SU-DHL-6 (cell line): ENCODE measurements at regions not wholly inside any gene's neighbourhood (a gene's known extent, or its start where the extent isn't known, plus 50 kb on each side); places are given as distances from the start of the nearest gene placed in this dataset.

Source experiments
- H2AFZ ChIP-seq: fragments of 200-600 bp; sonication (generic); 2 replicates; pipeline ENCODE4 v1.6.1; 2014; ENCODE audit warnings: low read depth, mild to moderate bottlenecking, moderate library complexity, mixed read lengths, antibody characterized with exemption, low read length; ENCODE audit not compliant: severe bottlenecking
- H3F3A ChIP-seq: fragments of 200-600 bp; shearing (Covaris generic); 2 replicates; pipeline ENCODE4 v1.6.0; 2016; ENCODE audit warnings: antibody characterized with exemption, mild to moderate bottlenecking; ENCODE audit not compliant: insufficient read depth
- H3K27ac ChIP-seq: fragments of 200-600 bp; sonication (generic); 2 replicates; pipeline ENCODE4 v1.5.1; 2016; ENCODE audit warnings: low read depth, mild to moderate bottlenecking, low read length, moderate library complexity, mixed read lengths
- H3K27me3 ChIP-seq: fragments of 200-600 bp; sonication (generic), shearing (Covaris generic); 2 replicates; pipeline ENCODE4 v1.6.0; 2014; ENCODE audit warnings: mild to moderate bottlenecking, low read length
- H3K36me3 ChIP-seq: fragments of 200-600 bp; sonication (generic); 2 replicates; pipeline ENCODE4 v1.6.1; 2014; ENCODE audit warnings: mild to moderate bottlenecking, low read length, mixed read lengths
- H3K4me2 ChIP-seq: fragments of 300-600, 200-600 bp; shearing (Covaris generic), sonication (generic); 2 replicates; pipeline ENCODE4 v1.6.0; 2014; ENCODE audit warnings: low read length, low read depth, mild to moderate bottlenecking; ENCODE audit not compliant: poor library complexity, severe bottlenecking
- H3K4me3 ChIP-seq: fragments of 200-600 bp; sonication (generic); 2 replicates; pipeline ENCODE4 v1.5.1; 2014; ENCODE audit warnings: antibody characterized with exemption, low read length, mild to moderate bottlenecking, mixed read lengths; ENCODE audit not compliant: insufficient read depth, poor library complexity, severe bottlenecking
- H3K79me2 ChIP-seq: fragments of 200-600 bp; sonication (generic); 2 replicates; pipeline ENCODE4 v1.6.1; 2014; ENCODE audit warnings: mild to moderate bottlenecking, low read length, moderate library complexity; ENCODE audit not compliant: insufficient read depth
- H3K9ac ChIP-seq: fragments of 200-600 bp; sonication (generic); 2 replicates; pipeline ENCODE4 v1.7.0; 2014; ENCODE audit warnings: mild to moderate bottlenecking, low read length
- H3K9me2 ChIP-seq: fragments of 200-600 bp; sonication (generic); replicated peaks from 2 replicates; pipeline ENCODE4 v1.6.1; 2014; ENCODE audit warnings: low read length; ENCODE audit not compliant: insufficient read depth
- H3K9me3 ChIP-seq: fragments of 200-600 bp; sonication (generic); 2 replicates; pipeline ENCODE4 v1.6.1; 2014; ENCODE audit warnings: low read length, mixed read lengths; ENCODE audit not compliant: insufficient read depth
- H4K20me1 ChIP-seq: fragments of 200-600 bp; sonication (generic); 2 replicates; pipeline ENCODE4 v1.6.1; 2014; ENCODE audit warnings: low read depth, mild to moderate bottlenecking, antibody characterized with exemption, low read length, moderate library complexity, mixed read lengths
- CTCF ChIP-seq: fragments of 200-600 bp; sonication (generic); IDR thresholded peaks from one replicate; pipeline ENCODE4 v1.5.1; 2017; ENCODE audit warnings: antibody characterized with exemption, mild to moderate bottlenecking, low read length, moderate library complexity; ENCODE audit not compliant: insufficient read depth, poor library complexity, severe bottlenecking
- EZH2phosphoT487 ChIP-seq: fragments of 200-600 bp; sonication (generic), shearing (Covaris generic); conservative IDR thresholded peaks from 2 replicates; pipeline ENCODE4 v1.6.1; 2018; ENCODE audit warnings: mild to moderate bottlenecking, antibody characterized with exemption, low read length, moderate library complexity, mixed read lengths

GRCh38 chr21:35581640-35582039 is 478.7 kb downstream of the SETD4 start:
- Histone ChIP-seq H2AFZ (no peak overlapping the region), H3K4me3 (no peak overlapping the region)

GRCh38 chr21:35579520-35580293 is 480.6 kb downstream of the SETD4 start:
- Histone ChIP-seq H3K4me2 (no peak overlapping the region), H3K36me3 (no peaks in the 10 kb centered on the region), H3K9ac (no peak overlapping the region), H3F3A (no peaks in the 10 kb centered on the region), H3K27ac (no peak overlapping the region), H3K9me2 (no peaks in the 10 kb centered on the region), H4K20me1 (no peaks in the 10 kb centered on the region), H3K9me3 (no peaks in the 10 kb centered on the region), H3K4me3 (no peak overlapping the region), H2AFZ (no peak overlapping the region), H3K27me3 (no peaks in the 10 kb centered on the region), H3K79me2 (no peaks in the 10 kb centered on the region)
- no peak for TF ChIP-seq EZH2phosphoT487
- no peak for TF ChIP-seq CTCF

More at GRCh38 chr21:35581640-35582039, 478.7 kb downstream of the SETD4 start:
- H3K27ac ChIP-seq, result no peak overlapping the region
- H3K79me2 ChIP-seq, result no peaks in the 10 kb centered on the region
- H3K36me3 ChIP-seq, result no peaks in the 10 kb centered on the region
- TF ChIP-seq CTCF (no peak), EZH2phosphoT487 (no peak)
- no peaks in the 10 kb centered on the region for H3K9me2 ChIP-seq
- no peaks in the 10 kb centered on the region for H3K27me3 ChIP-seq
- H3K4me2 ChIP-seq, result no peak overlapping the region
- H3K9me3 ChIP-seq, result no peaks in the 10 kb centered on the region
- no peaks in the 10 kb centered on the region for H4K20me1 ChIP-seq
- H3K9ac ChIP-seq, result no peak overlapping the region
- no peaks in the 10 kb centered on the region for H3F3A ChIP-seq

- Histone ChIP-seq H3K36me3 (no peaks in the 10 kb centered on the region), H3K27ac (no peak overlapping the region), H4K20me1 (no peaks in the 10 kb centered on the region), H3K4me2 (no peak overlapping the region), H3K4me3 (no peak overlapping the region), H3K9me3 (no peaks in the 10 kb centered on the region), H3K9ac (no peak overlapping the region), H3F3A (no peaks in the 10 kb centered on the region), H3K79me2 (no peaks in the 10 kb centered on the region), H2AFZ (no peak overlapping the region), H3K9me2 (no peaks in the 10 kb centered on the region), H3K27me3 (no peaks in the 10 kb centered on the region)
- TF ChIP-seq CTCF, result no peak
- no peak for TF ChIP-seq EZH2phosphoT487
Observed at GRCh38 chr21:35578831-35579471, 481.4 kb downstream of the SETD4 start.
